GM18867 (cell line): ENCODE measurements at regions not wholly inside any gene's neighbourhood (a gene's known extent, or its start where the extent isn't known, plus 50 kb on each side); places are given as distances from the start of the nearest gene placed in this dataset.
"Not testable (repeated sequence)": the region's sequence is repeated elsewhere in the genome, so short reads cannot be mapped to it uniquely, and the experiment has no call there.

Experiments
- ATAC-seq: cut with Tn5 transposase; IDR thresholded peaks from one replicate; pipeline ENCODE4 v1.9.1; 2021; ENCODE audit warnings: mild to moderate bottlenecking, moderate library complexity; ENCODE audit not compliant: unreplicated experiment

DNA sequence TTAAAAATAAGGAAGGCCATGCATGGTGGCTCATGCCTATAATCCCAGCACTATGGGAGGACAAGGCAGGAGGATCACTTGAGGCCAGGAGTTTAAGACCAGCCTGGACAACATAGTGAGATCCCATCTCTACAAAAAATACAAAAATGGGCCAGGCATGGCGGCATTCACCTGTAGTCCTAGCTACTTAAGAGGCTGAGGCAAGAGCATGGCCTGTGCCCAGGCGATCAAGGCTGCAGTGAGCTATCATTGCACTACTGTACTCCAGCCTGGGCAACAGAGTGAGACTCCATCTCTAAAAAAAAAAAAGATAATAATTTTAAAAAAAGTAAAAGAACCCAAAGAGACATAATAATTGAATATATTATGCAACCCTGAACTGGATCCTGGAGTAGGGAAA lies 83.6 kb upstream of the ZNF423 start:
- no peak for ATAC-seq

DNA sequence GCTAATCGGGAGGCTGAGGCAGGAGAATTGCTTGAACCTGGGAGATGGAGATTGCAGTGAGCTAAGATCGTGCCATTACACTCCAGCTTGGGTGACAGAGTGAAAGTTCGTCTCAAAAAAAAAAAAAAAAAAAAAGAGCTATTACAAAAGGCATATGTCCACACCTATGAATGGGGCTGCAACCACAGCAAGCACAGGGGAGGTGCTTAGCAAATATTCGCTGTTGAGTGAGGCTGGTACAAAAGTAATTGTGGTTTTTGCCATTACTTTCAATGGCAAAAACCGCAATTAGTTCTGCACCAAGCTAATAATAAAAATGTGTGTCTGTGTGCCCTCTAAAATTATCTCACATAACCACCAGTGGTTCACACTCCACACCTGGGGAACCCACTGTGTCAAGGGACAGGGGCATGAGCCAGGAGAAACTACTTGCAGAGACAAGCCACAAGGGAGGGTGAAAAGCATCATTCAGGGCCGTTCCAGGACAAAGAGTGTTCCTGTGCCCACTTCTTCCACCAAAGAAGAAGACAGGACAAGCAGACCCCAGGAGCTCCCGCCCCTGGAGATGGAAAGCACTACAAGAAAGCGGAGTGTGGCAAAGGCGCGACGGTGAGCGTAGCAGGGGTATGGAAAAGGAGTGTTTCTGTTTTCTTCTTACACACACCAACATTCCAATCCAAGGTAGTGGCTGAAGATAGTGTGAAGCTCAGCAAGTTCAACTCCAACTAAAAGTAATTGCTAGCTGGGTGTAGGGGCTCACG lies 84.4 kb upstream of the CNEP1R1 start:
- no peak for ATAC-seq

DNA sequence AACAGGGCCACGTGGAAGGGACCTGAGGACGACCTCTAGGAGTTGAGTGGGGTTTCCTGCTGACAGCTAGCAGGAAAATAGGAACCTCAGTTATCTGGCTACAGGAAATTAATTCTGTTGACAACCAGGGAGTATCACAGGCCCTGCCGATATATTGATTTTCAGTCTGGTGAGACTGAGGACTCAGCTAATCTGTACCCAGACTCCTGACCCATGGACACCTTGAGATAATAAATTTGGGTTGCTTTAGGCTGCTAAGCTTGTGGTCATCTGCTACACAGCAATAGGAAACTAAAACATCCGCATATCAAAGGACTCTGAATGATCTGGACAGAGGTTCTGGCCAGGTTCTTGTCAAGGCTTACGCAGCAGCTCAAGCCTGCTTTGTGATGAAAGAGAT lies 80.8 kb upstream of the CNEP1R1 start:
- no peak for ATAC-seq

DNA sequence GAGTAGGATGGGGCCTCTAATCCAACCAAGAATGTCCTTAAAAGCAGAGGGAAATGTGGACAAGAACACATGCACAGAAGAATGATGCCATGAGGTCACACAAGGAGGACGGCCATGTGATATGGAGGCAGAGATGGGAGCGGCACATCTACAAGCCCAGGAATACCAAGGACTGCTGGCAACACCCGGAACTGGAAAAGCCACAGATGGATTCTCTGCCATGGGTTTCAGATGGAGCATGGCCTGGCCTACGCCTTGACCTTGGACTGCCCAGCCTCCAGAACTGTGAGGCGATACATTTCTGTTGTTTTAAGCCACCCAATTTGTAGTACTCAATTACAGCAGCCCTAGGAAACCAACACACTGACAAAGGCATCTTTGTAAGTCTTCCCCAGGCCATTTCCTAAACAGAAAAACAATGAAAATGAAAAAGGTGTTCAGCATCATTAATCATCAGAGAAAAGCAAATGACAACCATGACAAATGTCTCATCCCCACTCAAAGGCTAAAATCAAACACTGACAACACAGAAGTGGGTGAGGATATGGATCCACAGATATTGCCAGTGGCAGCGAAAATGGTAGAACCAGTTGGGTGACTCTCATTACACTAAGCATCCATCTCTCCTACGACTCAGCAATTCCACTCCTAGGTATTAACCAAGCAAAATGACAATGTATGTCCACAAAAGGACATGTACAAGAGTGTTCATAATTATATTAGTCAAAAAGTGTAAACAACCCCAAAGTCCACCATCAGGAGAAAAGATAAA lies 76.9 kb upstream of the CNEP1R1 start:
- ATAC-seq = no peak

DNA sequence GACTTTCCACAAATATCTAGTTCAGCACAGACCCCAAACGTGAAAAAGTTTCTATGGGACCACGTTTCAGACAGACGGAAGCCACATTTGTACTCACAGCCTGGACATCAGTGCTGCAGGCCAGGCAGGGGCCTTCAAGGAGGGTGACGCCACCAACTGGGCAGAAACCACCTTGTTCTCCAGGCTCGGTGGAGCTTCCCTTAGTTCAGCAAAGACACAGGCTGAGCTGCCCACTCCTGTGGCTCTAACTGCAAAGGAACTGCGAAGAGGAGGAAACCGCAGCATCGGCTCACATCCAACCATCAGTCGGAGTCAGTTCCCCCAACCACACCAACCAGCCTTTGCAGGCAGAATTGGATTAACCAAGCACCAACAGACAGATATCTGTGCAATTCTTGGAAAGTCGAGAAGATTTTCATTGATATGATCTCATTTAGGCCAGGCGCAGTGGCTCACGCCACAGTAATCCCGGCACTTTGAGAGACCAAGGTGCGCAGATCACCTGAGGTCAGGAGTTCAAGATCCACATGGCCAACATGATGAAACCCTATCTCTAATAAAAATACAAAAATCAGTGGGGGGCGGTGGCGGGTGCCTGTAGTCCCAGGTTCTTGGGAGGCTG lies 73.3 kb upstream of the CNEP1R1 start:
- ATAC-seq = no peak

DNA sequence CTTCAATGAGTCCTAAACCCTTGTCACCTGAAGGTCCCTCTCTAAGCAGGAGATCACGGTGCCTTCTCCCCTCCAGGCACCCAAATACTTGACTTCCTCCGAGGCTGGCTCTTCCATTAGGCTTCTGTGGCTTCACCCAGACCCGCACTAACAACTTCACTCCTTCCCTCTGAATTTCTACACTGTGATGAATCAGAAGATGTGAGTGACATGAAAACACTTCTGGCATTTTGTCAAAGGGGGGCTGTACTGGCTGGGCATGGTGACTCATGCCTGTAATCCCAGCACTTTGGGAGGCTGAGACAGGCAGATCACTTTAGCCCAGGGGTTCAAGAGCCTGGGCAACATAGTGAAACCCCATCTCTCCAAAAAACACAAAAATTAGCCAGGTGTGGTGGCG lies 72.6 kb upstream of the CNEP1R1 start:
- ATAC-seq = no peak

DNA sequence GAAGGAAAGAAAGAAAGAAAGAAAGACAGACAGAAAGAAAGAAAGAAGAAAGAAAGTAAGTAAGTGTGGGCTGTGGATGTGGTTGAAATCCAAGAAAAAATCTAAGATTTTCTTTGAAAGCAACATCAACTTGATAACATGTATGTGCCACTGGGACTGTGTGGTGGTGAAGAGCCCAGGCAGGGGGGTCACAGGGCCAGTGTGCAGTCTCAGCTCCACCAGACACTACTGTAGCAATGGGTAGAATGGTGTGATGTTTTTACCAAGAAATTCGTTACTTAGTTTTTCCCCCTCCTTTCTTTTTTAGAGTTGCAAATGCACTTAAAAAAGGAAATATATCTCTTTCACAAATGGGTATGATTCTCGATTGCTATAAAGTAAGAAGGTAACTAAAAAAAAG lies 71.9 kb upstream of the CNEP1R1 start:
- ATAC-seq = no peak

DNA sequence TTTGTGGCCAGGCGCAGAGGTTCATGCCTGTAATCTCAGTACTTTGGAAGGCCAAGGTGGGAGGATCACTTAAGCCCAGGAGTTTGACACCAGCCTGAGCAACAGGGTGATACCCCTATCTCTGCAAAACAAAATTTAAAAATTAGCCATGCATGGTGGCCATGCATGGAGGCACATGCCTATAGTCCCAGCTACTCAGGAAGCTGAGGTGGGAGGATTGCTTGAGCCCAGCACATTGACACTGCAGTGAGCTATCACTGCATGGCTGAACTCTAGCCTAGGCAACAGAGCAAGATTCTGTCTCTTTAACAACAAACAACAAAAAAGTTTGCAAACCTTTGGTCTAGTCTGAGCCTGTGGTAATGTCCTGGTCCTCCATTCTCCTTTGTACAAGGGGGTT lies 69.2 kb upstream of the CNEP1R1 start:
- ATAC-seq = no peak

DNA sequence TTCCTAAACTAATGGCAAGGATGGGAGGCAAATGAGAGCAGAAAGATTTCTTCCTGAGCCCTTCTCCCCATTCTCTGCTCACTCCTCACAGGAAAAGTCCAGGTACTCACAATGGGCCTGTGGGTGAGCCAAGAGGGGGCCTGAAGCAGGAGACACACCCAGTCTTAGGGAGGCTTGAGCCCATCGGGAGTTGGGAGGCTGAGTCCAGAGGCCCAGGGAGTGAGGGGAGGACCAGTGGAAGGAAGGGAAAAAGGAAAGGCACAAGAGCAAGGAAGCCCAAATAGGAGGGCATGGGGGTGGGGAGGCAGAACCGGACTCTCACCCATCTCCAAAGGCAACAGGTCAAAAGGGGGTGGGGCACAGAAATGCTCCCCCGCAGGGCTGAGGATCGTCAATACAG lies 68.1 kb upstream of the CNEP1R1 start:
- no peak for ATAC-seq

DNA sequence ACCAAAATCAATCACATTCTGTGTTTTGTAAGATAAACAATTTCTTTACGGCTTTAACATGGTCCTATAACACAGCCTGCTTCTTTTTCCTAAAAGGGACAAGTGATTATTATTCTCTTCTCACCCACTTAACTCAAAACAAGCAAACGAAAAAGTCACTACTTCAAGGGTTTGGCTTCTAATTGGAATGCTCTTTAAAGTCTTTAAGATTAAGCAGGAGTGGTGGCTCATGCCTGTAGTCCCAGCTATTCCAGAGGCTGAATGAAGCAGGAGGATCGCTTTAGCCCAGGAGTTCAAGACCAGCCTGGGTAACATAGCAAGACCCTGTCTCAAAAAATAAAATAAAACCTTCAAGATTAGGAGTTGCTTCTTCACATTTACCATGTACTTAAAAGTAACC lies 66.6 kb upstream of the CNEP1R1 start:
- ATAC-seq = no peak

DNA sequence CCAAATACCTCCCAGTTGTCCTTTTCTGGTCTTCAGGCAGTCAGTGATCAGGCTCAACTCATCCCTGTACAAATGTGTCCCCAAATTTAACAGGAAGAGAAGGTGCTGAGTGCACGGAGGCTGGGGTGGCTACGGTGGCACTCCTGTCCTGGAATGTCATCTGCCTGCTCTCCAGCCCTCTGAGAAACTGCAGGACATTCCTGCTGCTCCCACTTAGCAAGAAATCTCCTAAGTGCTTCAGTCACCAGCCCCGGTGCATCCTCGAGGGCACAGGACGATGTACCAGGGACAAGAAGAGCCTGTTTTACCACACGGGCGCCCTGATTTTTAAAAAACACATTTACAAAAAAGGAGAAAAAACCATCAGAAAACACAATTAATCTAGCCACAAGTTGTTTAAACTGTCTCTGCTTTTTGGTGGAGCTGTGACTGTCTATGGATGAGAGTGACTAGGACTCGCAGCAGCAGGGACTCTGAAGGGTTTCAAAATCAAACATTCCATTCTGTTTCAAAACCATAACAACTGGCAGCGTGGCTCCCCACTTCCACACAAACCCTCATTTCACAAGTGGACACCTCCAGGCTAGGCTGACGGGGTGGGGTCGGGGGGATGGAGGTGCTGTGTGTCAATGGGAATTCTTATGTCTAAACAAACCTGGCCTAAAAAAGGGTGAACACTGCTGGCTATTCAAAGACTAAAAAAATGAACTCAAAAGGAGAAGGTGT lies 65.3 kb upstream of the CNEP1R1 start:
- no peak for ATAC-seq

DNA sequence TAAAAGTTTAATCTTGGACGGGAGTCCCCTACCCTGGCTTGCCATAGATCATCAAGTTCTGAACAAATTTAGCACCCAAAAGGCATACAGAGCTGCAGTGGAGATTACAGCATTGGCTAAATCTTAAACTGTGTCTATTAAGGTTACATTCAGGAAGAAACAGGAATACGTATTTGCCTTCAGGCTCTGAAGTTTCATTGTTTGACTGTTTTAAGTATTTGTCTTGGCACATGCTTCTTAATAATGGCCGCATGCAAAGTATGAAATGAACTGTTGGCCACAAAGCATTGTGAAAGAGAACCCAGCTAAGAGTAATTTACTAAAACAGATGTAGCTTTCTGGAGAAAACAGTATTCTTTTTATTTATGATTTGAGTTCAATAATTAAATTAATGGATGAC lies 63.9 kb upstream of the CNEP1R1 start:
- no peak for ATAC-seq

DNA sequence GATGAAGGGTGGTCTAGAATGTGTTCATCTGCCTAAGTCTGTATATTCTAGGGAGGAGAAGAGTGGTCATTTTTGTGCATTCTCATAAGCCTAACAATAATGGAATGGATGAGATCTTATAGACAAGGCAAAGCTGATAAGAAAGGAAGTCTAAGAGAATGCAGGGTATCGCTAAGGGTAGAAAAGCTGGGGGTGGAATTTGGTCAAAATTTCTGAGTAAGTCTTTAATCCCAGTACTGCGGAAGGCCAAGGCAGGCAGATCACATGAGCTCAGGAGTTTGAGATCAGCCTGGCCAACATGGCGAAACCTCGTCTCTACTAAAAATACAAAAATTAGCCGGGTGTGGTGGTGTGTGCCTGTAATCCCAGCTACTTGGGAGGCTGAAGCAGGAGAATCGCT lies 62.5 kb upstream of the CNEP1R1 start:
- not testable (repeated sequence) for ATAC-seq

DNA sequence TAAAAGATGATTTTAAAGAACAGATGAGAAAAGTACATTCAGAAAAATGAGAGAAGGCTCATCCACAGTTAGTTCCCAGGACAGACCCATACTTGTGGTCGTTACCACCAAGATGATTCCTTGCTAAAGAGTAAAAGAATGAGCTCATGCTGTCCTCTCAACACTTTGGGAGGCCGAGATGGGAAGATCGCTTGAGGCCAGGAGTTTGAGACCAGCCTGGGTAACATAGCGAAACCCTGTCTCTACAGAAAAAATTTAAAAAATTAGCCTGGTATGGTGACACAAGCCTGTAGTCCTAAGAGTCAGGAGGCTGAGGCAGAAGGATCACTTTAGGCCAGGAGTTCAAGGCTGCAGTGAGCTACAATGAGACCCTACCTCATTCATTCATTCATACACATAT lies 60.7 kb upstream of the CNEP1R1 start:
- no peak for ATAC-seq

DNA sequence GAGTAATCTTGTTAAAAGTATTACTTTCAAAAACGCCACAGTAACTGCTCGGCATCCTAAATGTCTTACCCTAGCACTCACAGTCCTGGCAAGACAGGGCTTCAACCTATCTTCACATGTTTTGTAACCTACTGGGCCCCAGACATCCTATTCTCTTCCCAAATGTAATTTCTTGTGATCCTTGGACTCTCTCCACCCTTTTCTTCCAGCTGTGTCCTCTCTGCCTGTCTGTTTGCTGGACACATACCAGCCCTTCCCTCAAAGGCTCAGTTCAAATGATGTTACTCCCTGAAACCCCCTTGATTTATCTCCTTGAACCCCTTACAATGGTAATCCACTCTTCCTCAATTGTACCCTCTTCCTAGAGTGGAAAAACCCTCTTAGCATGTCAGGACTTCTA lies 60.1 kb upstream of the CNEP1R1 start:
- no peak for ATAC-seq

DNA sequence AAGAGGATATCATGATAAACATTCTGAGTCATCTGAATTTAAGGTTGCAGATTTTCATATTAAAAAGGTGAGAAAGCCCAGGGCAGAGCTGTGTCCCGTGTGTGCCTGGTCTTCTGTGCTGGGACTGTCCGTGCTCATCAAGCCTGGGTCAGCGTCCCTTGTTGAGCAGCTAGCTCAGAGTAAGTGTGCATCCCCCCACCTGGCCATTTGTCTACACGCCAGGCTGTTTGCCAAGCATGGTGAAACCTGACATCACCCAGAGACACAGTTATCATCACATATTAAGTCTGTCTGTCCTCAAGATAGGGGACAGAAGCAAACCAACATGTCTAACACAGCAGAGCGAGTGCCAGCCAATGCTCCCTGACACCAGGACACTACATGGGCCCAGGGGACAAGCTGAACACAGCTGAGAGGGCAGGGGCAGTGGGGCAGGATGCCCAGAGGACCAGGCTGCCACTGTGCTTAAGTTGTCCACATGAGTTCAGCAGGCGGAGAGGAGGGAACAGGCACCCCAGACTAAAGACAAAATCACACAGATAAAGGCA lies 57.9 kb upstream of the CNEP1R1 start:
- no peak for ATAC-seq

DNA sequence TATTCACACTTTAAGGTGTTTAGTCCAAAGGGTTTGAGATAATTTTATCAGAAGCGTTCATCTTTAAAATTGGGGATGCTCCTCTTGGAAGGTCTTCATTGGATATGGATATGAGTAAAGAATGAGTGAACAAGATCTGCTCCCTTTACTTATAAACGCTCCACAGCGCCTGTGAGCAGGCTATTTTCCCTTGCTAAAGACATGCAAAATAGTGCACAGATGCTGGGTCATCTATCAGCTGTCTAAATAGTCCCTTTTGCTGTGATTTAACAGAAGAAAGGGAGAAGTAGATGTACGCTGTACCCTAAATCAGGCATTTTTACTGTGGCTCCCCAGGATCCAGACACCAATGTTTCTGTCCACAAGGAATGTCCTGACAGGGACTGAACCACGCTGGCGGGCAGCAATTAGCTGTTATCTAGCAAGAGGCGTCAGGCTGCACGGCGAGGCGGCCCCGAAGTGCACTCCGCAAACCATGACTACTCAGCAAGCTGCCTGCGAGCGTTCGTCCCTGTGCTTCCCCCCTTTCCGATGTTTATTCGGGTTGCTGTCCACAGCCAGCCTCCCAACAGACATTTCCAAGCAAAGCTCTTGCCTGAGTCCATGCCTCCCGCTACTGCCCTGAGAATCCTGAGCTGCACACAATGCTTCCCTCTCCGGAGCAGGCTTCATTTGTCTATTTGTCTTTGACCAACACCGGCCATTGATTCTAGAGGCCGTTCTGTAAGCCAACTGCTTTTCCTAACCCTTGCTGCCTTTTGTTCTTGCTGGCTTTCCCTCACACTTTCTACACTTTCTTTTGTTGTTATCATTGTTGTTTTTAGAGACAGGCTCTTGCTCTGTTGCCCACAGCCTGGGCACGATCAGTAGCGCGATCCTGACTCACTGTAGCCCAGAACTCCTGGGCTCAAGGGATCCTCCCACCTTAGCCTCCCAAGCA lies 55.7 kb upstream of the CNEP1R1 start:
- no peak for ATAC-seq

DNA sequence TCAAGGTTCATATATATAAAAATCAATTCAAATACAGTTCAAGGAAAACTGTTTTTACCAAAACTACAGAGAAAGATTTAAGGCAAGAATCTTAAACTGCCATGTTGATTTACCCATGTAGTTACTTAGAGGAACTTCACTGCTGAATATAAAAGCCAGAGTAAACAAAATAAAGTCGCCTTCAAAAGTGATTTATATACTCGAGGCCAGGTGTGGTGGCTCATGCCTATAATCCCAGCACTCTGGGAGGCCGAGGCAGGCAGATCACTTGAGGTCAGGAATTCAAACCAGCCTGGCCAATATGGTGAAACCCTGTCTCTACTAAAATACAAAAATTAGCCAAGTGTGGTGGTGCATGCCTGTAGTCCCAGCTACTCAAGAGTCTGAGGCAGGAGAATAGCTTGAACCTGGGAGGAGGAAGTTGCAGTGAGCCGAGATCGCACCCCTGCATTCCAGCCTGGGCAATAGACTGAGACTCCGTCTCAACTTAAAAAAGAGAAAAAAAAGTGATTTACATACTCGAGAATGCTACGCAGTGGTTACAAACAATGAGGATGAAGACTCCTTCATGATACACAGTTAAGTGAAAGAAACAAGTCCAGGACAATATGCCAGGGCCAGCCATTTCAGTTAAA lies 54.1 kb upstream of the CNEP1R1 start:
- no peak for ATAC-seq

DNA sequence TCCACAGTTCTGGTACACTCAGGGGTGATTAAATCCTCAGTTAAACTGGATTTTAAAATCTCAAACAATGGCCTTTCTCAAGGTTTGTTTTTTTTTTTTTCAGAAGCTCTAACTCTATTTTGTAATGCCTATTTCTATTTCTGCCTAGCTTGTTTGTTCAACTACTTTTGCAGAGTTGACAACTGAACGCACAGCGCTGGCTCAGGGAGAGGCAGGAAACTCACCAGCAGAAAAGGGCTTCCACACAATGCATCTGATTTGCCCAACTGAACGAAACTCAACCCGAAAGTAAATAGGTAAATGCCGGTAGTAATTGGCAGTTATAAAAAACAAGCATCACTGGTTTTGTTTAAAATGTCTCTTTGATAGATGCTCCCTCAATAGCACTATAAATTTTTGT lies 52.7 kb upstream of the CNEP1R1 start:
- ATAC-seq = no peak

DNA sequence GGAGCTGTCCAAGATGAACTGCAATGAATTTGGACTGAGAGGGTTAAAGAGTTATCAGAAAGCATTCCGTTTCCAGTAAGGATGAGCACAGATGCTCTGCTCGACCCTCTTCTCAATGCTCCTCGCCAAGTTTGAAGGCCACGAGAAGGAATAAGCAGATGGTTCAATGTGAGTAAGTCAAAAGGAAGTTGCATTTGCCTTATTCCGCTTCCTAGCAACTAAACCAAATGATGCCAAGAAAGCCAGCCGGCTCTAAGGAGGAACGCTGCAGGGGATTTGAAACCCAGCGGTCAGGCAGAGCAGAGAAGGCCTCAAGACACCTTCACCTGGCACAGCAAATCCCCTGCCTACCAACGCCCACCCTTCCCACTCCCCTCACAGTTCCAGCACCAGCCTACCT lies 52.1 kb upstream of the CNEP1R1 start:
- ATAC-seq = no peak
